CD14-positive monocyte (primary cell): ENCODE measurements at regions not wholly inside any gene's neighbourhood (a gene's known extent, or its start where the extent isn't known, plus 50 kb on each side); places are given as distances from the start of the nearest gene placed in this dataset.

Experiments used
- DNase-seq, 3 donors: peaks; one replicate each; pipeline ENCODE4 v3.0.0-alpha.2; 2011 to 2022
- H2AFZ ChIP-seq: 2 replicates; pipeline ENCODE4 v1.6.0; 2012; ENCODE audit warnings: mild to moderate bottlenecking, low read depth, low read length, inconsistent platforms; ENCODE audit not compliant: insufficient read depth, poor library complexity, severe bottlenecking
- H3K27ac ChIP-seq, 2 donors: 1 replicate in 1 of 2; 2 replicates in 1 of 2; pipeline ENCODE4 v1.5.1; 2012 to 2013; ENCODE audit warnings: low read length in 2 of 2, control low read depth in 1 of 2, inconsistent platforms in 1 of 2, low read depth in 1 of 2, mild to moderate bottlenecking in 1 of 2
- H3K27me3 ChIP-seq, 2 donors: one replicate each; pipeline versions ENCODE4 v1.6.0 to v1.6.1; 2011 to 2013; ENCODE audit warnings: low read length in 2 of 2; ENCODE audit not compliant: control insufficient read depth in 2 of 2, insufficient read depth in 2 of 2
- H3K36me3 ChIP-seq, 2 donors: replicated peaks in 1 of 2; 1 replicate in 1 of 2; 2 replicates in 1 of 2; pipeline versions ENCODE4 v1.5.1 to v1.6.1; 2012 to 2013; ENCODE audit warnings: low read length in 2 of 2, control low read depth in 1 of 2, inconsistent platforms in 1 of 2, mild to moderate bottlenecking in 1 of 2; ENCODE audit not compliant: insufficient read depth in 2 of 2, control insufficient read depth in 1 of 2
- H3K4me1 ChIP-seq, 2 donors: 1 replicate in 1 of 2; 2 replicates in 1 of 2; pipeline versions ENCODE4 v1.5.1 to v1.6.1; 2012 to 2013; ENCODE audit warnings: low read length in 2 of 2, control low read depth in 1 of 2, inconsistent platforms in 1 of 2, mild to moderate bottlenecking in 1 of 2, moderate library complexity in 1 of 2; ENCODE audit not compliant: insufficient read depth in 2 of 2, control insufficient read depth in 1 of 2
- H3K4me2 ChIP-seq: replicated peaks from 2 replicates; pipeline ENCODE3; 2012; ENCODE audit warnings: low read length, moderate library complexity, mild to moderate bottlenecking; ENCODE audit not compliant: poor library complexity, severe bottlenecking; ENCODE audit errors: extremely low read depth
- H3K4me3 ChIP-seq, 3 experiments: fragments of 200-600 bp in 1 of 3; sonication (generic) in 1 of 3; replicated peaks in 1 of 3; 1 replicate in 2 of 3; 2 replicates in 1 of 3; pipeline ENCODE4 v1.5.1; 2011 to 2013; ENCODE audit warnings: low read length in 3 of 3, mild to moderate bottlenecking in 3 of 3, control low read depth in 2 of 3, low read depth in 2 of 3, inconsistent platforms in 1 of 3, moderate library complexity in 1 of 3
- H3K79me2 ChIP-seq: 2 replicates; pipeline ENCODE4 v1.6.0; 2012; ENCODE audit warnings: mild to moderate bottlenecking, control low read depth, inconsistent platforms, low read length, moderate library complexity; ENCODE audit not compliant: insufficient read depth
- H3K9ac ChIP-seq: 2 replicates; pipeline ENCODE4 v1.6.0; 2017; ENCODE audit warnings: low read length, mild to moderate bottlenecking; ENCODE audit not compliant: insufficient read depth, poor library complexity, severe bottlenecking
- H3K9me3 ChIP-seq, 2 donors: replicated peaks in 1 of 2; 1 replicate in 1 of 2; 2 replicates in 1 of 2; pipeline versions ENCODE4 v1.5.1 to v1.6.1; 2012 to 2013; ENCODE audit warnings: low read length in 2 of 2, control low read depth in 1 of 2; ENCODE audit not compliant: control insufficient read depth in 1 of 2, insufficient read depth in 1 of 2
- H4K20me1 ChIP-seq: 2 replicates; pipeline ENCODE4 v1.6.0; 2012; ENCODE audit warnings: mild to moderate bottlenecking, low read length, control low read depth, moderate library complexity; ENCODE audit not compliant: insufficient read depth
- H3K27ac Mint-ChIP-seq, 7 donors: one replicate each; pipeline ENCODE4 v1.8.0; 2020; ENCODE audit warnings: mild to moderate bottlenecking in 7 of 7, mixed read lengths in 7 of 7, moderate library complexity in 6 of 7, inconsistent platforms in 2 of 7
- H3K27me3 Mint-ChIP-seq, 3 donors: one replicate each; pipeline ENCODE4 v1.8.0; 2021 to 2022; ENCODE audit warnings: low read depth in 3 of 3, mild to moderate bottlenecking in 3 of 3, mixed read lengths in 3 of 3, moderate library complexity in 3 of 3, inconsistent platforms in 1 of 3
- H3K36me3 Mint-ChIP-seq, 2 donors: one replicate each; pipeline ENCODE4 v1.8.0; 2020; ENCODE audit warnings: mixed read lengths in 2 of 2, inconsistent platforms in 1 of 2, mild to moderate bottlenecking in 1 of 2
- H3K4me1 Mint-ChIP-seq: one replicate; pipeline ENCODE4 v1.8.0; 2020; ENCODE audit warnings: mild to moderate bottlenecking, mixed read lengths
- H3K4me3 Mint-ChIP-seq, 2 donors: one replicate each; pipeline ENCODE4 v1.8.0; 2020; ENCODE audit warnings: mild to moderate bottlenecking in 2 of 2, mixed read lengths in 2 of 2, moderate library complexity in 1 of 2
- H3K9me3 Mint-ChIP-seq, 7 donors: one replicate each; pipeline ENCODE4 v1.8.0; 2020 to 2022; ENCODE audit warnings: mixed read lengths in 7 of 7, mild to moderate bottlenecking in 6 of 7, moderate library complexity in 6 of 7, inconsistent platforms in 2 of 7
- CTCF ChIP-seq: fragments of 200-600 bp; IDR thresholded peaks from one replicate; pipeline ENCODE4 v1.8.0; 2022; ENCODE audit warnings: antibody characterized with exemption, mild to moderate bottlenecking
- WGBS: methylation state at CpG from one replicate; pipeline ENCODE4 v1.1.5; 2013; ENCODE audit warnings: missing lambda C conversion rate; ENCODE audit not compliant: insufficient coverage; 5-methylcytosine and 5-hydroxymethylcytosine counted together
- intact Hi-C, 2 donors: fragments of 100-400 bp; cut with micrococcal nuclease; formaldehyde crosslinking; loops; one replicate each; pipeline versions ENCODE4 v1.15.0 to v1.15.1; 2023

GRCh38 chr13:71338070-71338469 lies 528.9 kb downstream of the DACH1 start:
- Histone ChIP-seq H3K27me3 (no peaks in the 10 kb centered on the region), H3K4me3 (no peak overlapping the region), H3K27ac (no peak overlapping the region), H4K20me1 (no peaks in the 10 kb centered on the region), H3K4me2 (no peak overlapping the region), H3K4me1 (no peaks in the 10 kb centered on the region), H3K36me3 (no peaks in the 10 kb centered on the region), H3K79me2 (no peaks in the 10 kb centered on the region), H3K9me3 (no peaks in the 10 kb centered on the region), H3K9ac (no peak overlapping the region), H2AFZ (no peak overlapping the region)
- Mint-ChIP-seq H3K4me1 (no peaks in the 10 kb centered on the region), H3K4me3 (no peak overlapping the region), H3K27ac (no peak overlapping the region), H3K27me3 (peaks cover 0 to 2% (median 0%) of the 10 kb centered on the region in 3 donors), H3K9me3 (peaks cover 0 to 2% (median 0%) of the 10 kb centered on the region in 7 donors), H3K36me3 (no peaks in the 10 kb centered on the region)
- intact Hi-C loops = no loop called here
- no peak for TF ChIP-seq CTCF
- no peak for DNase-seq
- WGBS = no CpG with 5 or more reads among the region's 3 CpGs

GRCh38 chr13:71327266-71327665 lies 539.7 kb downstream of the DACH1 start:
- Histone ChIP-seq H3K4me2 (no peak overlapping the region), H2AFZ (no peak overlapping the region), H3K9ac (no peak overlapping the region), H3K4me3 (no peak overlapping the region), H3K4me1 (no peaks in the 10 kb centered on the region), H4K20me1 (no peaks in the 10 kb centered on the region), H3K79me2 (no peaks in the 10 kb centered on the region), H3K36me3 (no peaks in the 10 kb centered on the region), H3K27ac (no peak overlapping the region), H3K9me3 (no peaks in the 10 kb centered on the region), H3K27me3 (no peaks in the 10 kb centered on the region)
- no peaks in the 10 kb centered on the region for H3K4me1 Mint-ChIP-seq
- no peaks in the 10 kb centered on the region for H3K36me3 Mint-ChIP-seq
- H3K27ac Mint-ChIP-seq = no peak overlapping the region
- no peak for TF ChIP-seq CTCF
- DNase-seq = no peak
- no CpG with 5 or more reads among the region's 1 CpG for WGBS
- H3K9me3 Mint-ChIP-seq = peaks cover 0 to 2% (median 0%) of the 10 kb centered on the region in 7 donors
- peaks cover 0 to 3% (median 0%) of the 10 kb centered on the region in 3 donors for H3K27me3 Mint-ChIP-seq
- no peak overlapping the region for H3K4me3 Mint-ChIP-seq
- intact Hi-C loops = no loop called here
